DOHH2 (cell line): ENCODE measurements at regions not wholly inside any gene's neighbourhood (a gene's known extent, or its start where the extent isn't known, plus 50 kb on each side); places are given as distances from the start of the nearest gene placed in this dataset.

ENCODE experiments used
- EZH2phosphoT487 ChIP-seq: fragments of 200-600 bp; sonication (generic); IDR thresholded peaks from 2 replicates; pipeline ENCODE4 v1.6.1; 2017; ENCODE audit warnings: borderline replicate concordance, mild to moderate bottlenecking, antibody characterized with exemption, low read length, moderate library complexity, mixed read lengths
- TF ChIP-seq, protein P1 (sequence below): fragments of 200-600 bp; sonication (generic); IDR thresholded peaks from one replicate; pipeline ENCODE4 v1.5.1; 2014; ENCODE audit warnings: antibody characterized with exemption, mild to moderate bottlenecking, low read depth, low read length; ENCODE audit not compliant: poor library complexity, severe bottlenecking

- TF ChIP-seq, protein P1, sequence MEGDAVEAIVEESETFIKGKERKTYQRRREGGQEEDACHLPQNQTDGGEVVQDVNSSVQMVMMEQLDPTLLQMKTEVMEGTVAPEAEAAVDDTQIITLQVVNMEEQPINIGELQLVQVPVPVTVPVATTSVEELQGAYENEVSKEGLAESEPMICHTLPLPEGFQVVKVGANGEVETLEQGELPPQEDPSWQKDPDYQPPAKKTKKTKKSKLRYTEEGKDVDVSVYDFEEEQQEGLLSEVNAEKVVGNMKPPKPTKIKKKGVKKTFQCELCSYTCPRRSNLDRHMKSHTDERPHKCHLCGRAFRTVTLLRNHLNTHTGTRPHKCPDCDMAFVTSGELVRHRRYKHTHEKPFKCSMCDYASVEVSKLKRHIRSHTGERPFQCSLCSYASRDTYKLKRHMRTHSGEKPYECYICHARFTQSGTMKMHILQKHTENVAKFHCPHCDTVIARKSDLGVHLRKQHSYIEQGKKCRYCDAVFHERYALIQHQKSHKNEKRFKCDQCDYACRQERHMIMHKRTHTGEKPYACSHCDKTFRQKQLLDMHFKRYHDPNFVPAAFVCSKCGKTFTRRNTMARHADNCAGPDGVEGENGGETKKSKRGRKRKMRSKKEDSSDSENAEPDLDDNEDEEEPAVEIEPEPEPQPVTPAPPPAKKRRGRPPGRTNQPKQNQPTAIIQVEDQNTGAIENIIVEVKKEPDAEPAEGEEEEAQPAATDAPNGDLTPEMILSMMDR: no peak
- no peak for TF ChIP-seq EZH2phosphoT487
These were observed 228.0 kb downstream of the RAB11FIP2 start for GRCh38 chr10:117818721-117819120.
